ENCODE measurements at regions not wholly inside any gene's neighbourhood (a gene's known extent, or its start where the extent isn't known, plus 50 kb on each side); places are given as distances from the start of the nearest gene placed in this dataset.

DNA sequence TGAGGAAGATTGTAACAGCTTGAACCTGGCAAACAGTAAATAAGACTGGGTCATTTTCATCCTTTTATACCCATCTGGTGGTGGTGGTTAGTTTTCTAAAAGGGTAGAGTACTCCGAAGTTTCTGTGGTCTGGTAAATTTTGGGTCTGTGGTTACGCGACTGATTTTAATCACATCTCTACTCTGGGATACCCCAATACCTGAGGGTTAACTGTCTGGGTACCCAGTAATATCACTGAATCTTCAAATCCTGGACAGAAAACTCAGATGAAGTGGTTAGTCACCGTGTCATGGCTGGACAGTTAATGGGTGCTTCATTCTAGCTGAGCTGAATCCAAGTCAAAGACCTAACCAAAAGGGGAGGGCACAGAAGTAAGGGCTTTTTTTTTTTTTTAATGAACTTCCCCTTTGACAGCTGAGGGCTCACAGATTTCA is 474.2 kb downstream of the GADD45G start:
- Mint-ChIP-seq H3K4me1 (peaks cover 26% of the 10 kb centered on the region), H3K9me3 (no peaks in the 10 kb centered on the region), H3K27ac (no peak overlapping the region), H3K36me3 (ENCODE audit: low read depth) (no peaks in the 10 kb centered on the region), H3K27me3 (peaks cover 9% of the 10 kb centered on the region), H3K4me3 (peak overlapping the region; percentile 15)
- intact Hi-C loops (cut with micrococcal nuclease) = no loop called here
- TF ChIP-seq, protein P1, sequence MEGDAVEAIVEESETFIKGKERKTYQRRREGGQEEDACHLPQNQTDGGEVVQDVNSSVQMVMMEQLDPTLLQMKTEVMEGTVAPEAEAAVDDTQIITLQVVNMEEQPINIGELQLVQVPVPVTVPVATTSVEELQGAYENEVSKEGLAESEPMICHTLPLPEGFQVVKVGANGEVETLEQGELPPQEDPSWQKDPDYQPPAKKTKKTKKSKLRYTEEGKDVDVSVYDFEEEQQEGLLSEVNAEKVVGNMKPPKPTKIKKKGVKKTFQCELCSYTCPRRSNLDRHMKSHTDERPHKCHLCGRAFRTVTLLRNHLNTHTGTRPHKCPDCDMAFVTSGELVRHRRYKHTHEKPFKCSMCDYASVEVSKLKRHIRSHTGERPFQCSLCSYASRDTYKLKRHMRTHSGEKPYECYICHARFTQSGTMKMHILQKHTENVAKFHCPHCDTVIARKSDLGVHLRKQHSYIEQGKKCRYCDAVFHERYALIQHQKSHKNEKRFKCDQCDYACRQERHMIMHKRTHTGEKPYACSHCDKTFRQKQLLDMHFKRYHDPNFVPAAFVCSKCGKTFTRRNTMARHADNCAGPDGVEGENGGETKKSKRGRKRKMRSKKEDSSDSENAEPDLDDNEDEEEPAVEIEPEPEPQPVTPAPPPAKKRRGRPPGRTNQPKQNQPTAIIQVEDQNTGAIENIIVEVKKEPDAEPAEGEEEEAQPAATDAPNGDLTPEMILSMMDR (IDR thresholded peaks at IDR 0.05) = no peak
- ChIA-PET CTCF (interaction anchor here (1.1 to 1.2 kb wide), 3 partner anchors 481 to 486 kb away, joined by 3 to 4 read pairs (median 4); no protein-coding TSS in a partner anchor), POLR2A (interaction anchor here (0.6 kb wide), 1 partner anchor 39 kb away, joined by 4 read pairs; no protein-coding TSS in a partner anchor)
- no peak for DNase-seq
- ATAC-seq (ENCODE audit: low read depth) = peak; percentile 79

DNA sequence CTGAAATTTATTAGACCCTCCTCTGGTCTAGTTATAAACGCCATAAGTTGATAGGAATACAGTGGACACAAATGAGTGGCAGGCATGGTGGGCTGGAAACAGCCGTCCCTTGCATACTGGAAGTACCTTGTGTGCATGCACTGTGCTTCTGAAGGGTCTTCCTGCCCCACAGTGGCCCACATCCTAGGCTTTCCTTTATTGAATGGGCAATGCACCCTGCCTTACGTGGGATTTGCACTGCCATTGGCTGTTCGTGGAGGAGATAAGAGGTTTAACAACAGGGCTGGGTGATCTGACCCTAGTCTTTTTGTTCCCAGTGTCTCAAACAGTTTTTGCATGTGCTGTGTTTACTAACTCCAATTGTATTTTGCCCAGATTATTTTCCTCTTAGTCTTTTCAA is 480.8 kb downstream of the GADD45G start:
- Mint-ChIP-seq H3K4me3 (no peak overlapping the region), H3K27ac (no peak overlapping the region), H3K9me3 (no peaks in the 10 kb centered on the region), H3K36me3 (ENCODE audit: low read depth) (no peaks in the 10 kb centered on the region), H3K4me1 (peaks cover 11% of the 10 kb centered on the region), H3K27me3 (no peaks in the 10 kb centered on the region)
- no peak for ATAC-seq (ENCODE audit: low read depth)
- intact Hi-C loops (cut with micrococcal nuclease) = no loop called here
- TF ChIP-seq, protein P1 (IDR thresholded peaks at IDR 0.05) = no peak
- no peak for DNase-seq
- ChIA-PET CTCF (no interaction called here), POLR2A (no interaction called here)

DNA sequence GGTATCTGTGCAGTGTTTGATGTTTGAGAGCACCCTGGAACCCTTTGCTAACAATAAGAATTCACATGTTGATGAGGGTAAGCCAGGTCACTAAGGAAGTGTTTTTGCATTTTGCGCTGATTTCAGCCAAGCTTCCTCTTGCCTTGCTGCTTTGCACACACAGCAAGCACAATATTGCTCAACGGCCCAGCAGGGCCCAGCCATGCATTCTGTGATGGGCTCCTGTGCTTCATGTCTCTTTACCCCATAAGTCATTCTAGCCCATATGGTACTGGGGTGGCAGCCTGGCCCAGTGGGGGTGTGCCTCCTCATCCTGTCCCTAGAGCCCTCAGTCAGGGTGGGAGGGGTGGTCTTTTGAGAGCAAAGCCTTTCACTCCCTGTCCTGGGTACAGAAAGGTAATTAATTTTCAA is 481.3 kb downstream of the GADD45G start:
- Mint-ChIP-seq H3K4me3 (no peak overlapping the region), H3K36me3 (ENCODE audit: low read depth) (no peaks in the 10 kb centered on the region), H3K4me1 (peaks cover 11% of the 10 kb centered on the region), H3K27me3 (peaks cover 2% of the 10 kb centered on the region), H3K27ac (no peak overlapping the region), H3K9me3 (no peaks in the 10 kb centered on the region)
- ATAC-seq (ENCODE audit: low read depth) (no peak), DNase-seq (no peak)
- CTCF ChIA-PET = no interaction called here
- TF ChIP-seq, protein P1 (IDR thresholded peaks at IDR 0.05) = no peak
- intact Hi-C loops (cut with micrococcal nuclease) = no loop called here
- POLR2A ChIA-PET = no interaction called here

DNA sequence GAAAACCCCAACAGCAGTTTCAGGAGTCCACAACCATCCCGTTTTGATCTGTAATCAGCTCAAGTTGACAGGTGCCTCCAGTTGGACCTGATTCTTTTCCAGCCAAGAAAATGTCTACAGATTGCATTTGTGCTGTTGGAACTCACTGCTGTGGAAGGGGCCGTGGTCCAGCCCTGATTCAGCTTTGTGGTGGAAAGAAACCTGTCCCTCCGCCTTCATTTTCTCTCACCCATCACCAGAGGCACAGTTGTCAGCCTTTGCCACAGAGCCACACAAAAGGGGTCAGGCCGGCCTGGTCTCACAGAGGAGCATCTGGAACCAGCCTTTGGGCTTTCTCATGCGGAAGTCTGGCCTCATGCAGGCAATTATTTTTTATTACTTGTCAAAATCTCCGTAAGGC is 483.6 kb downstream of the GADD45G start:
- Mint-ChIP-seq H3K9me3 (no peaks in the 10 kb centered on the region), H3K27me3 (peaks cover 7% of the 10 kb centered on the region), H3K36me3 (ENCODE audit: low read depth) (no peaks in the 10 kb centered on the region), H3K4me1 (peaks cover 11% of the 10 kb centered on the region), H3K27ac (no peak overlapping the region), H3K4me3 (no peak overlapping the region)
- TF ChIP-seq, protein P1 (IDR thresholded peaks at IDR 0.05) = no peak
- DNase-seq (no peak), ATAC-seq (ENCODE audit: low read depth) (no peak)
- ChIA-PET POLR2A (no interaction called here), CTCF (interaction anchor here (1.5 kb wide), 1 partner anchor 486 kb away, joined by 3 read pairs; no protein-coding TSS in a partner anchor)
- intact Hi-C loops (cut with micrococcal nuclease) = no loop called here

DNA sequence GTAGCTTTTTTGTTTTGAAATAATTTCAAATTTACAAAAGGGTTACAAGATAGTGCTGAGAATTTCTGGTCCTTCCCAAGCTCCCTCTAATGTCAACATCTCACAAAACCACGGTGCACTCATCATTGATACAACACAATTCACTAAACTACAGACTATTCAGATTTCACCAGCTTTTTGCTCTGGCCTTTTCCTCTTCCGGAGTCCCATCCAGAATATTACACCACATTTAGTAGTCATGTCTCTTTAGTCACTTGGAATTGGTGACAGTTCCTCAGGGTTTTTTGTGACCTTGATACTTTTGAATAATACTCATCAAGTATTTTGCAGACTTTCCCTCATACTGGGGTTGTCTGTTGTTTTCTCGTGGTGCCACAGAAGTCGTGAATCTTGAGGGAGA is 484.0 kb downstream of the GADD45G start:
- no peak for ATAC-seq (ENCODE audit: low read depth)
- peaks cover 7% of the 10 kb centered on the region for H3K27me3 Mint-ChIP-seq
- no peaks in the 10 kb centered on the region for H3K9me3 Mint-ChIP-seq
- no peak for DNase-seq
- POLR2A ChIA-PET = no interaction called here
- H3K4me3 Mint-ChIP-seq = no peak overlapping the region
- intact Hi-C loops (cut with micrococcal nuclease) = no loop called here
- CTCF ChIA-PET = interaction anchor here (1.5 kb wide), 1 partner anchor 486 kb away, joined by 3 read pairs; no protein-coding TSS in a partner anchor
- peaks cover 11% of the 10 kb centered on the region for H3K4me1 Mint-ChIP-seq
- H3K27ac Mint-ChIP-seq = no peak overlapping the region
- no peaks in the 10 kb centered on the region for H3K36me3 Mint-ChIP-seq (ENCODE audit: low read depth)
- TF ChIP-seq, protein P1 (IDR thresholded peaks at IDR 0.05) = no peak

Data from activated B cell treated with CpG ODN at 0.5 μM for 24 hours (primary cell).